ENCODE measurements at regions not wholly inside any gene's neighbourhood (a gene's known extent, or its start where the extent isn't known, plus 50 kb on each side); places are given as distances from the start of the nearest gene placed in this dataset.
A peak's percentile ranks its signal among the peaks of the same experiment; 100 is the strongest.

DNA sequence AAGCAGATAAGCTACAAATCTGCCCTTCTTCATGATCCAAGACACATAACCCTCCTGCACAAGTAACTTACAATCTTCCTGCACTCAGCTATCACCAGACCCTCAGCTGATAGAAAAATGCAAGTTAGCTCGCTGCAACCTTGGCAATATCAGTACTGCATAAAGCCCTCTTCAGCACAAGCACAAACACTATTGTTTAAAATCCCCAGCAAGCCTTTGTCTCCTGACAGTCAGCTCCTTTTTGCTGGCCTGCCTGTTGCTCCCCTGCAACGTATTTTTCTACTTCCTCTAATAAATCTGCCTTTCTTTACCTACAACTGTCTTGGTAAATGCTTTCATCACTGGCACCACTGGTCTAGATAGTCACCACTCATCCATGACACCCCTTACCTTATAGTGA, 59.8 kb downstream of the BAMBI start:
- no peaks in the 10 kb centered on the region for H3K4me1 ChIP-seq (ENCODE audit: control insufficient read depth in 4 of 4, insufficient read depth in 4 of 4, low read length in 3 of 4)
- WGBS: 73% methylated on average over 2 of the region's 2 CpGs
- peaks cover 0 to 5% (median 0%) of the 10 kb centered on the region in 4 donors for H3K9me3 ChIP-seq (ENCODE audit: control insufficient read depth in 4 of 4, low read length in 3 of 4)
- no peak overlapping the region for H3K27ac ChIP-seq (ENCODE audit: low read depth in 1 of 2, low read length in 2 of 2)
- no peak overlapping the region for H3K4me3 ChIP-seq (ENCODE audit: low read depth in 1 of 3, low read length in 3 of 3)
- no peaks in the 10 kb centered on the region for H3K36me3 ChIP-seq (ENCODE audit: control insufficient read depth in 4 of 4, insufficient read depth in 3 of 4, low read depth in 1 of 4, low read length in 3 of 4)
- TF ChIP-seq HNF4G (IDR thresholded peaks at IDR 0.05) (no peak), GABPA (IDR thresholded peaks at IDR 0.05 in 1 of 2, conservative IDR thresholded peaks at IDR 0.05 in 1 of 2) (no peak), RXRA (IDR thresholded peaks at IDR 0.05) (no peak), TAF1 (conservative IDR thresholded peaks at IDR 0.05) (no peak), JUND (IDR thresholded peaks at IDR 0.05) (no peak), CTCF (IDR thresholded peaks at IDR 0.05; ENCODE audit: low read depth, low read length, missing input control) (no peak)
- H3K27me3 ChIP-seq (ENCODE audit: control insufficient read depth in 4 of 4, insufficient read depth in 4 of 4, low read length in 3 of 4): no peaks in the 10 kb centered on the region
- DNase-seq (ENCODE audit: low spot score): no peak
- H3K9ac ChIP-seq (ENCODE audit: low read depth in 1 of 2, low read length in 2 of 2): no peak overlapping the region

GRCh38 chr10:28738200-28738599, 60.9 kb downstream of the BAMBI start:
- WGBS: 89% methylated on average over 1 of the region's 1 CpG
- Histone ChIP-seq H3K4me1 (ENCODE audit: control insufficient read depth in 4 of 4, insufficient read depth in 4 of 4, low read length in 3 of 4) (no peaks in the 10 kb centered on the region), H3K4me3 (ENCODE audit: low read depth in 1 of 3, low read length in 3 of 3) (no peak overlapping the region), H3K9me3 (ENCODE audit: control insufficient read depth in 4 of 4, low read length in 3 of 4) (peaks cover 0 to 5% (median 0%) of the 10 kb centered on the region in 4 donors), H3K36me3 (ENCODE audit: control insufficient read depth in 4 of 4, insufficient read depth in 3 of 4, low read depth in 1 of 4, low read length in 3 of 4) (no peaks in the 10 kb centered on the region), H3K9ac (ENCODE audit: low read depth in 1 of 2, low read length in 2 of 2) (no peak overlapping the region), H3K27ac (ENCODE audit: low read depth in 1 of 2, low read length in 2 of 2) (no peak overlapping the region), H3K27me3 (ENCODE audit: control insufficient read depth in 4 of 4, insufficient read depth in 4 of 4, low read length in 3 of 4) (no peaks in the 10 kb centered on the region)
- TF ChIP-seq, protein P1, sequence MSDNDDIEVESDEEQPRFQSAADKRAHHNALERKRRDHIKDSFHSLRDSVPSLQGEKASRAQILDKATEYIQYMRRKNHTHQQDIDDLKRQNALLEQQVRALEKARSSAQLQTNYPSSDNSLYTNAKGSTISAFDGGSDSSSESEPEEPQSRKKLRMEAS (IDR thresholded peaks at IDR 0.05): no peak
- TF ChIP-seq RAD21 (IDR thresholded peaks at IDR 0.05): peak in 1 of 2 donors; percentile 34
- DNase-seq (ENCODE audit: low spot score): no peak

- no peaks in the 10 kb centered on the region for H3K36me3 ChIP-seq (ENCODE audit: control insufficient read depth in 4 of 4, insufficient read depth in 3 of 4, low read depth in 1 of 4, low read length in 3 of 4)
- no peak for DNase-seq (ENCODE audit: low spot score)
- no peaks in the 10 kb centered on the region for H3K4me1 ChIP-seq (ENCODE audit: control insufficient read depth in 4 of 4, insufficient read depth in 4 of 4, low read length in 3 of 4)
- no peaks in the 10 kb centered on the region for H3K27me3 ChIP-seq (ENCODE audit: control insufficient read depth in 4 of 4, insufficient read depth in 4 of 4, low read length in 3 of 4)
- H3K27ac ChIP-seq (ENCODE audit: low read depth in 1 of 2, low read length in 2 of 2): no peak overlapping the region
- no peaks in the 10 kb centered on the region for H3K9me3 ChIP-seq (ENCODE audit: control insufficient read depth in 4 of 4, low read length in 3 of 4)
- TF ChIP-seq SP1 (IDR thresholded peaks at IDR 0.05) (no peak), RAD21 (IDR thresholded peaks at IDR 0.05) (no peak), ZBTB33 (IDR thresholded peaks at IDR 0.05) (no peak), HNF4G (IDR thresholded peaks at IDR 0.05) (no peak), YY1 (IDR thresholded peaks at IDR 0.05) (no peak), FOXA2 (IDR thresholded peaks at IDR 0.05) (no peak), EGR1 (IDR thresholded peaks at IDR 0.05; ENCODE audit: low read depth in 2 of 2) (no peak), CTCF (IDR thresholded peaks at IDR 0.05; ENCODE audit: low read depth, low read length, missing input control) (no peak), FOXA1 (IDR thresholded peaks at IDR 0.05) (no peak), TAF1 (conservative IDR thresholded peaks at IDR 0.05) (no peak), JUND (IDR thresholded peaks at IDR 0.05) (no peak), GABPA (IDR thresholded peaks at IDR 0.05 in 1 of 2, conservative IDR thresholded peaks at IDR 0.05 in 1 of 2) (no peak)
- TF ChIP-seq, protein P1 (IDR thresholded peaks at IDR 0.05): no peak
- TF ChIP-seq, protein P2, sequence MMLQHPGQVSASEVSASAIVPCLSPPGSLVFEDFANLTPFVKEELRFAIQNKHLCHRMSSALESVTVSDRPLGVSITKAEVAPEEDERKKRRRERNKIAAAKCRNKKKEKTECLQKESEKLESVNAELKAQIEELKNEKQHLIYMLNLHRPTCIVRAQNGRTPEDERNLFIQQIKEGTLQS (IDR thresholded peaks at IDR 0.05): no peak
- H3K9ac ChIP-seq (ENCODE audit: low read depth in 1 of 2, low read length in 2 of 2): no peak overlapping the region
- 77% methylated on average over 6 of the region's 6 CpGs for WGBS
- no peak overlapping the region for H3K4me3 ChIP-seq (ENCODE audit: low read depth in 1 of 3, low read length in 3 of 3)
Observed at GRCh38 chr10:28743576-28743975, 66.3 kb downstream of the BAMBI start.
